Sigmoid colon (tissue), 4 donors: ENCODE measurements at regions not wholly inside any gene's neighbourhood (a gene's known extent, or its start where the extent isn't known, plus 50 kb on each side); places are given as distances from the start of the nearest gene placed in this dataset.

Experiments
- CTCF ChIP-seq, 4 experiments: fragments of 450-650 bp in 3 of 4; fragments of 200-600 bp in 1 of 4; IDR thresholded peaks; one replicate each; pipeline ENCODE4 v1.5.1; 2016 to 2019; ENCODE audit warnings: antibody characterized with exemption in 4 of 4, mild to moderate bottlenecking in 3 of 4, moderate library complexity in 2 of 4
- EP300 ChIP-seq, 4 donors: sonication (generic); formaldehyde crosslinking; IDR thresholded peaks; one replicate each; pipeline ENCODE4 v1.6.1; 2017; ENCODE audit warnings: antibody characterized with exemption in 4 of 4
- POLR2A ChIP-seq, 2 donors: fragments of 450-650 bp; IDR thresholded peaks; one replicate each; pipeline ENCODE4 v1.6.1; 2016; ENCODE audit warnings: antibody characterized with exemption in 2 of 2, mild to moderate bottlenecking in 2 of 2, moderate library complexity in 2 of 2

- no peak for TF ChIP-seq POLR2A (IDR thresholded peaks at IDR 0.05)
- TF ChIP-seq CTCF (IDR thresholded peaks at IDR 0.05), result no peak
- no peak for TF ChIP-seq EP300 (IDR thresholded peaks at IDR 0.05)
Measured at GRCh38 chr5:69004676-69005075, 89.1 kb upstream of the SLC30A5 start.
